ENCODE measurements at regions not wholly inside any gene's neighbourhood (a gene's known extent, or its start where the extent isn't known, plus 50 kb on each side); places are given as distances from the start of the nearest gene placed in this dataset.
"Not testable (repeated sequence)": the region's sequence is repeated elsewhere in the genome, so short reads cannot be mapped to it uniquely, and the experiment has no call there.

DNA sequence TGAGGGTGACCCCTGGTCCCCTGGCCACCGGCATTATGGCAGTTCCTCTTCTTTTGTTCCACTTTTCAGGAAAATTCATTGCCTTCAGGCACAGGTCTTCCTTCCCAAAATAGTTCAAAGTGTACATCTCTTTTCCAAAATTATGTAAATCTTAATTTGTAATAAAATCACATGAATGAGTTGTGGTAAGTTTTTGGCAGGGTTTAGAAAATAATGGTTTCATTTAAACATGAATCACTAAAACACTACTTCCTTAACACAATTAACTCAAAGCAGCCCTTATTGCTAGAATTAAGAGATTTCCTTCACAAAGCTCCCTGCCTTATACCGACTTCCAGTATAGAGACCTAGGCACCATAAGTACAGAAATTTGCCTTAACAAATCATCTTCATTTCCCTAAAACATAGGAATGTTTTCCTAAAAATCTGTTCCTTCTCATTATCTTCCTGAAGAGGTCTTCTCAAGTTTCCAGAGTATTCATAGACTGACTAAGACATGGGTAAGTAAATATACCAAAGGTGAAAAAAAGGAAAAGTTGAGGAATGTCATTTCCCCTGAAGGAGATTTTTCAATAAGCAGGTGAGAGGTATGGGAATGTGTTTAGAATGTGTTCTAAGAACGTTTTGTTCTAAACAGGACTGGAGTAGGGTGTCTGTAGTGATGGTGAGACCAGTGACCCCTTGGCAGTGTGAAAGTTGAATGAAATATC is 148.2 kb upstream of the CITED2 start:
- DNase-seq: no peak

DNA sequence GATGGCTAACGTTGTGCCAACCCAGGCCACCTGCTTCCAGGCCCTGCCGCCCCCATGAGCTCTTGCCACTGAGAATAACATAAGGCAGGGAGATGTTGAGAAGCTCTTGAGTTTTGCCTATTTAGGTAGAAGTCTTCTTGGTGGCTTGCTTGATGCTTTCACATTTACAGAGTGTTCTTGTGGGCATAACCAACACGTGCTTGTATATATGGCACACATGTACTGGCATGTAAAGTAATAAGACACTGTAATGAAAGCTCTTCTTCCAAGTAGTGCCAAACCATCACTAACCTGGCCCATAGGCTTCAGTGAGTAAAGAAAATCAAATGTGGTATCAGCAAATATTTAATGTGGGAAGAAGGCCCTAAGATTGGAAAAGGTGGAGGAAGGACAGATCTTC is 146.9 kb upstream of the CITED2 start:
- no peak for DNase-seq

DNA sequence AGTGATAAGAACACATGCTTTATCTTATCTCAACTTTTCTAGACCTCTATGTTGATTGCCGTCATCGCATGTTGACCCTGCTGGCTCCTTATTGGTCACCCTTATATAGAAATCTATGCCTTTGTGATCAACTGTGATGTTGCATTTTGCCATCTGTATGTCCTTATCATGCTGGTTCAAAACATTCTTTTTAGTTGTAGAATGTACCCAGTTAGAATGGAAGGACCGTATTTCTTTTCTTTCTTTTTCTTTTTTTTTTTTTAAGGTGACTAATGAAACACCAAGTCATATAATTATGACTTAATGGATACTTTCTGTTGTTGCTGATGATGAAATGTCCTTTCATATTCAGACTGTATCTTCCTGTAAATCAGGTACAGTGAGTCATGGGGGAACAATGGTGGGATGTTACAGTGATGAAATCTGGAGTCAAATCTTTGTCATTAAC is 145.9 kb upstream of the CITED2 start:
- no peak for DNase-seq

DNA sequence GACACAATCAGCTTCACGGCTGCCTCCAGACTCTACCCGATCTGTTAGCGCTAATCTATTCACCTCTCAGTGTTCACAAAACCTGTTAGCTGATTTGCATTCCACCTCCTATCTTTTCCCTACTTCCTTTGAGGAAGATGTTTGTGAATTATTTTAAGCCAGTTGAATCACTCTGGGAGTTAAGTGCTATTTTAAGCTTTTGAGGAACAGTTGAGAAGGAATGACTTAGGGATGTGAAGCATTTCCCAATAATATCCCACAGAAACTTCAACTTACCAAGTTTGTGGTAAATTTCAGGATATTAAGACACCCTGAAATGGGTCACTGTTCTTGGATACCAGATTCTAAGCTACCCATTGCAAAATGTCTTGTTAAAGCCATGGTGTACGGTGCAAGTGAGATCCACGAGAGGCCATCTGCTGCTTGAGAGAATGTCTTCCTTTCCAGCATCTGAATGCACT is 145.2 kb upstream of the CITED2 start:
- DNase-seq: no peak

DNA sequence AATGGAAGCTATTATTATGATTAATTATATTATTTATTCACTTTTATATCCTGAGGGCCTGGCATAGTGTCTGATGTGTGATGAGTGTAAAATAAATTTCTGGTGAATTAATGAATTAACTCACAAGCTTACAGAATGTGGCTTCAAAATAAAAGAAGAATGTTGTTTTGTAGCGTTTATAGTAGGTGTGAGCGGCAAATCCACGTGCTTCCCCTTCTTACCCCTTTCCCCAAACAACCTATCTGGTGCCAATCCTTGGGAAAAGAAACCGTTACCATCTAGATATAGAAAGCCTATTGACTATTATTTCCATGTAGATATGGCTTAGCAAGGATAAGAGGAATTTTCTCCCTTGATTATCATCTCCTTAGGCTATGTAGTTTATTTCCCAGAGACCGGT is 144.6 kb upstream of the CITED2 start:
- DNase-seq: no peak

DNA sequence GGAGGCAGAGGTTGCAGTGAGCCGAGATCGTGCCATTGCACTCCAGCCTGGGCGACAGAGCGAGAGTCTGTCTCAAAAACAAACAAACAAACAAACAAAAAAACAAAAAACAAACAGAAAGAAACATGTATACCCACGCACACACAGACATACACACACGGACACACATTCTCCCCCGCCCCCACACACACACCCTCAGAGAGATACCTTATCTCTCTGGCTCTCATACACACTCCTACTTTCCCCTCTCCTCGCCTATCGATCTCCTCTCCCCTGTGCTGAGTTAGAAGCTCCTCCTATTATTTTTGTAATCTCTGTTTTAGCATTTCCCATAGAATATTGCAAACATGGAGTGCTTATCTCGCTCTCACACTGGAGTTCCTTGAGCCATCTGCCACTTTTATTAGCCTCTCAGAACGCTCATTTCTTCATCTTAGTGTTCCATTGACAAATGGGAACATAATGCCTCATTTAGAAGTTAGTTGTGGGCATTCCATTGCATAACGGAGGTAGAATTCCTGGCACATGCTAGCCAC is 144.2 kb upstream of the CITED2 start:
- no peak for DNase-seq

DNA sequence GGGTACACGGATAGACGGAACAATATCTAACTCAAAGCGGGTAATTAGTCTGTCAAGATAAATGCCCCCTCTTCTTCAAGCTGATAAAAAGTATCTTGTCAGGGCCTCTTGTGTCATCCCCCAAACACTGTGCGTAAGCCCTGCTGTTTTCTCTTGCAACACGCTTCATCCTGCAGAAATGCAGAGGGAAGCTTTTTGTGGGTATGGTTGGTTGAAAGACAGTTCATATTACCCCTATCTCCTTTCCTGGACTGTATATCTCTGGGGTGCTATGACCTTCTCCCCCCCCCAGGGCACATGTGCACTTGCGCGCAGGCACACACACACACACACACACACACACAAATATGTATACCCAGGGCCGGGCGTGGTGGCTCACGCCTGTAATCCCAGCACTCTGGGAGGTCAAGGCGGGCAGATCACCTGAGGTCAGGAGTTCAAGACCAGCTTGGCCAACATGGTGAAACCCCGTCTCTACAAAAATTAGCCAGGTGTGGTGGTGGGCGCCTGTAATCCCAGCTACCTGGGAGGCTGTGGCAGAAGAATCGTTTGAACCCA is 143.6 kb upstream of the CITED2 start:
- DNase-seq: not testable (repeated sequence)

DNA sequence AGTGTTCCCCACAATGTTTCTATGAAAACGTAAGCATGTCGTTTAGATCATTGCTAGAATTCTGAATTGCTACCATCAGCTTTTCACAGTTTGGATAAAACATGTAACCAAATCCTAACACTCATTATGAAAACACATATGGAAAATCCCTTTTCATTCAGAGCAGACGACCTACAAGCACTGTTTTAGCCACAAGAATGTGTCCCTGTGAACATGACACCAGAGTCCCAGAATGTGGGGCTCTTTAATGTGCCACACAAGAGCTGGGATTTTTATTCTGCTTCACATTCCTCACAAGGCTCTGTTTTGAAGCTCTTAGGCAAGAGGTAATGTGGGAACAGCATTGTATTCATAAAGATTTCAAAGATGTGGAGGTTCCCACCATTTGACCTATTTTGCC is 141.1 kb upstream of the CITED2 start:
- DNase-seq: no peak

DNA sequence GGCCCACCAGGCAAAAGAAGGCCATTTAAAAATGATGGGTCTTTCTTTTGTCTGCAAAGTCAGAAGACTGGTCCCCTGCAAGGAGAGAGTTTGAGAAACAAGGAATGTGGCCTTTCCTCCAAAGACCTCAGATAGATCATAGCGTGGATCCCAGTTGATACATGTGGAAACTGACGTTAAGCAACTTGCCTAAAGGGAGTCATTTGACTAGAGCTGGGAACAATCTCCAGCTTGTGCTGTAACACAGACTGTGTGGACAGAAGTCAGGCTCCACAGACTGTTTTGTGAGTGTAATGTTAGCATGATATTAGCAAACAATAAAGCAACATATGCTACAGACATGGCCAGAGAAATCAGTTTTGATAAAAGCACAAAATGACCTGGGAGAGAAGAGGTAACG is 140.4 kb upstream of the CITED2 start:
- DNase-seq: no peak

DNA sequence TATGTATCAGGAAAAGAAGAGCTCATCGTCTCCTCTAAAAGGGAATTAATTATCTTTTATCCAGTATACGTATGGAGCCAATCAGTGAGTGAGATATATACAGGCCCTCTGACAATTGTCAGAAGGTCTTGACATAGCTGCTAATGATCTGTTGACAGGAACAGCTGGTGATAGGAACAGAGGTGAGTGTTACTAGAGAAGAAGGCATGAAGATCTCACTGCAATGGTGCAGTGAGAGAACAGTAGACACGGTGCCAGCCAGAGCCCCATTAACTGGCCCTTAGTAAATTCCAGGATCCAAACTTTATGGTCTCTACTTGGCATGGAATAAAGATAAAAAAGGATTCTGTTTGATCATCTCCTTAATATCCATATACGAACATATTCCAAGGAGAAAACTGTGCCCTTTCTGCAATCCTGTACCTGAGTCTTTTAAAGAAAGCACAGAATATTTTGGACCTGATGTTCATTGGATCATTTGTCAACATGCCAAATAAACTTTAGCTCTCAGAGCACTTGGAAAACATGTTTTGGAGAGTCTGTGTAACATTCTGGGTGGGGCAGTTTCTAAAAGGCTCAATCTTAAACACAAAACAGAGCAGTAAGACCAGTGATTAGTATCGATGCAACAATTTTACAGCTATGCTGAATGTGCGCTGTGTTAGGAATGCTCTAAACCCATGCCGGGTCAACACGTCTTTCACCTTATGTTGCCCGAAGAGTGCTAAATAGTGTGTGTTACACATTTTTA is 135.8 kb upstream of the CITED2 start:
- no peak for DNase-seq

DNA sequence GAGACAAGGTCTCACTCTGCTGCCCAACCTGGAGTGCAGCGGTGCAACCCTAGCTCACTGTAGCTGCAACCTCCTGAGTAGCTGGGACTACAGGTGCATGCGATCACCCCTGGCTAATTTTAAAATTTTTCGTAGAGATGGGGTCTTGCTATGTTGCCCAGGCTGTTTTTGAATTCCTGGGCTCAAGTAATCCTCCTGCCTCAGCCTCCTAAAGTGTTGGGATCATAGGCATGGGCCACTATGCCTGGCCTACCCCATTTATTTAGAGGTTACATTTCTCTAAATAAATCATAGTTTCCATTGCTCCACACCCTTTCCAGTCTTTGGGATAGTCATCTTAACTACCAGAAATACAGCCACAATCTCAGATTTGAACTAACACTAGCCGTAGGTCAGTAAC is 134.7 kb upstream of the CITED2 start:
- DNase-seq: no peak

DNA sequence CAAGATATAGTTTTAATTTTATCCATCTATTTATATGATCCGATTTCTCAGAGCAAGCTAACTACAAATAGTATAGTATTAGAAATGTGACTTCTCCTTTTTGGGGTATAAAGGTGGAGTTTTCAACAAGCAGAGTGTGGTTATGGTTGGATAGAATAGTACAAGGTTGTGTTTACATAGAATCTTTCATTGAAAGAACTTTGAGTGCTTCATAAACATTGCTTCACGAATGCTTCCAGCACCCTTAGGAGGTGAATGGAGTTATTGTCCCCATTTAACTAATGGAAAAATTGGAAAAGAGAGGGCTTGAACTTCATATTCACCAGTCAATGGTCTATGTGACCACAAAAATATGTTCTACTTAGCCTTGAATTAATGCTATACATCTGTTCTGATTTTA is 134.1 kb upstream of the CITED2 start:
- no peak for DNase-seq

DNA sequence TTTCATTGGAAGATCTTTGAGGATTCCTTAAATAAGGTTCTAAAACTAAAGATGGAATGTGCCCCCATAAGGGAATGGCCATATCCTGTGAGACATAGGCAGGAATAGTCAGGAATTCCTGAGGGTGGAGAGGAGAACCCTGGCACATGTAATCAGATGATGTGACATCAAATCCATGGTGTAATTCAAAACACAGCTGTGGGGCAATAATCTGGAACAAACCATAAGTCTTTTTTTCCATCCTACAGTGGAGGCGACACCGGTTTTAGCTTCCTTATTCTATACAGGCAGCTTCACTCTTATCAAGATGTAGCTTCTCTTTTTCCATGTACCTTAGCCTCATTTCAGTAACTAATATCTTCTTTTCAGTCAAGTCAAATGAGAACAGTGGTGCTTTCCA is 133.6 kb upstream of the CITED2 start:
- no peak for DNase-seq

DNA sequence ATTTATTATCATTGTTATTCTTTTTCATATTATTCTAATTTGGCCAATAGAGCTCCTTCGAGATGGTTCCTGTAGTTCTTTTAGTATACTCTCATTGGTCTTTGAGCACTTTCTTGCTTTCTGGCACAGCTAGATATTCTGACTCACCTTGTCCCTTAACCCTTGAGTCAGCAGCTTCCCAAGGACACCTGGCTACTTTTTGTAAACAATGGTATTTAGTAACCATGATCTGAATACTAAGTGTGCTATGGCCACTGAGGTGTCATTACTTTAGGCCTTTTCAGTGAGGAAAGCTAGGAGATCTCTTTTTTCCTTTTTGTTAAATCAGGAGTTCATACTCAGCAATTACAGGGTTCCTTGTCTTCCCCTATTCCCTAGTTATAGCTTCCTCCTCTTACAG is 126.5 kb upstream of the CITED2 start:
- DNase-seq: no peak

DNA sequence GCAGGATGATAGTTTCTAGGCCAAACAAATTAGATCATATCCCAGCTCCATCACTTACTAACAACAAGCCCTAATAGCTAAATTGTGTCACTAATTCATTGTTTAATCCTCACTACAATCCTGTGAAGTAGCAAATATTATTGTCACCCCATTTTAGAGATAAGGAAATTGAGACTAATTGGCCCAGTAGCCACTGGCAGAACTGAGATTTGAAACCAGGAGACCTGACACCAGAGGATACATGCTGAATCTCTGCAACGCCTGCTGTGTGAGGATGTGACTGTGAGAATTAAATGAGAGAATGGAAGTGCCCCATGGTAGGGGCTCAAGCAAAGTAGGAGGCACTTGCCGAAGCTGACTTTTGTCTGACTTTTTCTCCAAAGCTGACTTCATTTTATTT is 124.3 kb upstream of the CITED2 start:
- no peak for DNase-seq

DNA sequence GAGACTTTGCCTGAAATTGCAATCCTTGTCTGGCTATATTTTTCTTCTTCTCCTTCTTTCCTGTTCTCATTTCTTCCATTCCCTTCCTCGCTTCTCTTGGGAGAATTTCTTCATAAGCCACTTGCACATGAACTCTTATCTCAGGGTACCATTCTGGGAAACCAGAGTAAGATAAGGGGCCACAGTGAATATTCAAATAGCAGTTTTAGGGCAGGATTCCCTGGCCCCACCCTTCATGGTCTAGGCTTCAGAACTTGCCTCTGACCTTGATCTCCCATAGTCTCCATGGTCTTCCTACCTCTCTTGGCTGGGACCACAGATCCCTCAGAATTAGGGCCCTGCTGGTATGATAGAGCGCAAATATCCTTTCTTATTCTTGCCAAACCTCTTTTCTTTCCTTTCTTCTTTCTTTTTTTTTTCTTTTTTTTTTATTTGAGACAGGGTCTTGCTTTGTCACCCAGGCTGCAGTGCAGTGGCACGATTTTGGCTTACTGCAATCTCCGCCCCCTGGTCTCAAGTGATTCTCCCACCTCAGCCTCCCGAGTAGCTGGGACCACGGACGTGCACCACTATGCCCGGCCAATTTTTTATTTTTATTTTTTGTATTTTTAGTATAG is 123.0 kb upstream of the CITED2 start:
- DNase-seq: no peak

DNA sequence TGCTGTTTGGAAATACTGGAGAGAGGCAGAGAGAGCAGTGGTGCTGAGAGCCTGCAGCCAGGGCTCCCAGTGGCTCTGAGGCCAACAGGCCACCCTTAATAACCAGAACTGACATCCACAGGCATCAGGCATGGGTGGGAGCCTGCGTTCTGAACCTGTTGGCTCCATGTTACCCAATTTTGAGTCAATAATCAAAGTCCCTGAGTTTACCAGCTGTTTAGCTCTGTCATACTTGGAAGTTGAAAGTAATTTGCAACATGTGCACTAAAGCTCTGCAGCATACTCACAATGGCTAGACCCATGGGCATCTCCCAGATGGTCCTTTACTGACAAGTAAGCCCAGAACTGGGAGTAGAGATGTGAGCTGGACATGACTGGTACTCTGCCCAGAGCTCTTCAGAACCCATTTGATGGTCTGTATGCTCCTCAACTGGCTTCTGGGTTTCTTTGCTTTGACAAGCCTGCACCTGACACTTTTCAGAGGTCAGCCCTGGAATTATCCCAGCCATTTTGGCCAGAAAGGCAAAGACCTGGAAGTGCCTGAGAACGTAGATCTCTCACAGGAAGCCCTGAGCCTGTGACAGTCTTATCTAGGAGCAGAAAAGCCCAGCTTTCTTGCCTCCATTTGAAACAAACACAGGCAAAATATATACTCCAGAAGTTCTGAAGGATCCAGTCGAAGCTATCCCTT is 122.4 kb upstream of the CITED2 start:
- no peak for DNase-seq

DNA sequence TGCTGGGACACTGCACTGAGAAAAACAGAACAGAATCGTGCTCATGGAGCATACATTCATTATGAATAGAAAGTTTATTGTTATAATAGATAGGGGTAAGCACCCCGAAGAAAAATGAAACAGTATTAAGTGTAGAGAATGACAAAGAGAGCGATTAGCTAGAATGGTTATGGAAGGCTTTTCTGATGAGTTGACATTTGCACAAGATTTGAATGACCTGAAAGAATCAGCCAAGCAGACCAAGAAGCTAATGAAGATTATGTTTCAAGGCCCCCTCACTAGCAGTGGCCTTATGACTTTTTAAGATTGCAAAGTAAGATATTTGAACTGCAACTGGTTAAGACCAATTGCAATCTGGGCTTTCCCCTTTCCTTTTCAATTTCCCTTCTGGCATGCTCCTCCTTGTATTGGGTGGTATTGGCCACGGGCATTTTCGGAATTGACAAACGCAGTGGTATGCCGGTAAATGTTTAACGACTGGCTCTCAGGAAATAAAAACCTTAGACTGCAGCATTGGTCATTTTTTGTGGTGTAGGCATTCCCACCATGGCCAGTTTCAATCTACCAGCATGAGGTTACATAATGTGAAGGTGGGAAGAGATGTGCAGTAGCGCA is 120.0 kb upstream of the CITED2 start:
- DNase-seq: no peak

DNA sequence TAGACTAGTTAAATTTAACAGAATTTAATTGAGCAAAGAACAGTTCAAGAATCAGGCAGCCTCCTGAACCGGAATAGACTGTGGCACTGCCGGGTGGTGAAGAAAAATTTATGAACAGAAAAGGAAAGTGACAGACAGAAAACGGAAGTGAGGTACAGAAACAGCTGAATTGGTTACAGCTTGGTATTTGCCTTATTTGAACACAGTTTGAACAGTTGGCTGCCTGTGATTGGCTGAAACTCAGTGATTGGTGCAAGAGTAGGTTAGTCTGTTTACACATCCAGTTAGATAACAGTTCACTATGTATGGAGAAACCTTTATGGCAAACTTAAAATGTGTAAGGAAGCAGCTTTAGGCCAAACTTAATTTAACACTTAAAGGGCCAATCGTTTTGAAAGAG is 116.0 kb upstream of the CITED2 start:
- peak in 1 of 2 donors; percentile 69 for DNase-seq

DNA sequence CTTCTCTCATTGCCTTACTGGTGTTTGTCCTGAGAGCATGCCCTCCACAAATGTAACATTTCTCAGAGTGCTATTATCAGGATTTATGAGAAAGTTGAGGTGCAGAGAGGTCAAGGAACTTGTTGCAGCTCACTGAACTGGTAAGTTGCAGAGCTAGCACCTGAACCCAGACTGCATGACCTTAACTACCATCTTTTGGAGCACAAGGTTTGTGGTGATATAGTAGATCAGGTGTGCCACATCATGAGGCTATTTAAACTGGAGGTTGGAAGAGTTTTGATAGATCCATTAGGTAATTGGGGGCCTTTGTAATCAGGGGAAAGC is 112.0 kb upstream of the CITED2 start:
- no peak for DNase-seq

DNA sequence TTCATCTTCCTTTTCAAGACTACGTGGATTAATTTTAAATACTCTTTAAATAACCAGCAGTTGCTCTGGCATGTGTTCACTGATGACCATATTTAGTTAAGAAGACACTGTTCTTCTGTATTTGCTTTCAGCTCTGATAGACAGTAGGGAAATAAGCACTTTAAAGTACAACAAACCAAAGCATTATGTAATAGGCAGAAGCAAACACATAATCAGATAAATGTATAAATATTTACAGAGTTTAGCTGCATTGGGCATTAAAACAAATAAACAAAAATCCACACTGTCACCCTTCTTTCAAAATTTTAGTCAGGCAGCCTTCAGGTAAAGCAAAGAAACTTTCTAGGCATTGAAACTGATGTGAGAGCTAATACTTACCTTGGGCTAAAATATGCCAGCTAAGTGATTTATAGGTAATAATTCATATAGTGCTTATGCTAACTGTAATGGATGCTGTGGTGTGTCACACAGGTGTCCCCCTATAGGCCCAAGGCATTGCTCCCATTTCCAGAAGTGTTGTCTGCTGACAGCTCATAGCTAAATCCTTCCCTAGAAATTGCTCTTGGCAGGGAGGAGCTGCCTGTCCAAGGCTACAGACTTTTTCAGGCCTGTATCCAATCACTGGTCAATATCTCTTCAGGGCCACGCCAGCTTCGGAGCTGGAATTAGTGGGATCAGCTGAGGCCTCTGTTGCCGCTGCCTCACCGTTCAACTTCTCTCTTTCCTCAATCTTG is 111.5 kb upstream of the CITED2 start:
- DNase-seq: no peak

DNA sequence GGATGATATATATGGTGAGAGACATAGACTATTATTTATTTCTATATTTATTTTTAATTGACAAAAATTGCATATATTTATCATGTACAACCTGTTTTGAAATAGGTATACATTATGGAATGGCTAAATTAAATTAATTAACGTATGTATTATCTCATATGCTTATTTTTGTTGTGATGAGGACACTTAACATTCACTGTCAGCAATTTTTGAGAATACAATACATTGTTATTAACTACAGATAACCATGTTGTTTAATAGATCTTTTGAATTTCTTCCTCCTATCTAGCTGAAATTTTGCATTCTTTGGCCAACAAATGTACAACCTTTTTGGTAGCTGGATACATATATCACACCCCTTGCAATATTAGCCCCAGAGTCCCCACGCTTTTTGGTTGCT is 110.7 kb upstream of the CITED2 start:
- DNase-seq: no peak
